Iris pigment epithelial cell (primary cell): ENCODE measurements at regions not wholly inside any gene's neighbourhood (a gene's known extent, or its start where the extent isn't known, plus 50 kb on each side); places are given as distances from the start of the nearest gene placed in this dataset.

ENCODE experiments used
- DNase-seq: peaks from one replicate; pipeline ENCODE4 v3.0.0-alpha.2; 2011; ENCODE audit warnings: low read depth

- DNase-seq = no peak
These were observed 173.1 kb upstream of the GYPC start for GRCh38 chr2:126482582-126483464.

- no peak for DNase-seq
These were observed 161.4 kb upstream of the GYPC start for GRCh38 chr2:126494593-126494992.

DNA sequence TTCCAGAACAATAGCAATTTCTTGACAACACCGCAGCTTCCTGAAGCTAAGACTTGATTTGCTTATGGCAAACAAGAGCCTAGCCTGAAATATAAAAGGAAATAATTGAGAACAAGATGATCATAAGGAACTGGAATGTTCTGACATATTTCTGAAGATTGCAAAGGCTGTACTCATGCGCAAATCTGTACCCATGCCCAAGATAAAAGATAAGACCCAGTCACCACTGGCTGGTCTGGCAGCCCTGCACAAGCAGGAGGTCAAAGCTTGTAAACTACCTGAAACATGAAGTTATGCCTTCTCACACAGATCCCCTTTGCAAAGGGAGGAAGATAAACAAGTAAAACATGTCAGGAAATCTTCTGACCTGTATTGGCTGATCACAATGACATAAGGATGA, 160.8 kb upstream of the GYPC start:
- DNase-seq = no peak

- no peak for DNase-seq
These were observed 159.5 kb upstream of the GYPC start for GRCh38 chr2:126496493-126496892.

DNA sequence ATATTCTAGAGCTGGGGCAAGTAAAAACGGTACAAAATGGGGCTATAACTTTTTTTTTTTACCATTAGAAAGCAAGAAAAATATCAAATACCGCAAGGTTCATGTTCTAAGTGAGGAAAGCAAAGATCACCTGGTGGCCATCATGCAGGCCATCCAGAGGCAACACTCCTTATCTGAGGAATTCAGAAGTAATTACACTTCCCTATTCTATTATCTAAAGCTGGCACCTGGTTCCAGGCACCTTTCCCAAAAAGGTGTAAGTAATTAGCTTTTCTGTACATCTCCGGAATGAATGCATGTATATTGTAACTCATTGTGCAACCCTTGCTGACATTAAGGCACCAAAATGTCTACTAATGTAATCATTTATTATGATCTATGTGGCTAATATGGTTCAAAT, 152.5 kb upstream of the GYPC start:
- DNase-seq = no peak

DNA sequence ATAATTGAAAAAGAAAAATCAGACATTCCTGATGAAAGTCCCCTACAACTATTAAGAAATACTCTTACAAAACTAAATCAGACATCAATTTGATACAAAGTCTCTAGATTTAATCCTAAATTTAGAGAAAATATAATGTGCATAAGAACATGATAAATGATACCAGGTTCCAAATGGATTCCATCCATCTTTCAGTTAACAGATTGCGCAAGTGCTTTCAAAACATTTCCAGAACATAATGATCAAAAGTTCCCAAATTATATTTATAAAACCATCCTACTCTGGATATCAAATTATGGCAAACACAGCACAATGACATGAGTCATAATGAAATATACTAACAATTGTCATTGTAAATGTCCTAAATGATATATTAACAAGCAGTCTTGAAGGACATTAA, 151.0 kb upstream of the GYPC start:
- DNase-seq = no peak

GRCh38 chr2:126506786-126507185, 149.2 kb upstream of the GYPC start:
- DNase-seq = no peak

DNA sequence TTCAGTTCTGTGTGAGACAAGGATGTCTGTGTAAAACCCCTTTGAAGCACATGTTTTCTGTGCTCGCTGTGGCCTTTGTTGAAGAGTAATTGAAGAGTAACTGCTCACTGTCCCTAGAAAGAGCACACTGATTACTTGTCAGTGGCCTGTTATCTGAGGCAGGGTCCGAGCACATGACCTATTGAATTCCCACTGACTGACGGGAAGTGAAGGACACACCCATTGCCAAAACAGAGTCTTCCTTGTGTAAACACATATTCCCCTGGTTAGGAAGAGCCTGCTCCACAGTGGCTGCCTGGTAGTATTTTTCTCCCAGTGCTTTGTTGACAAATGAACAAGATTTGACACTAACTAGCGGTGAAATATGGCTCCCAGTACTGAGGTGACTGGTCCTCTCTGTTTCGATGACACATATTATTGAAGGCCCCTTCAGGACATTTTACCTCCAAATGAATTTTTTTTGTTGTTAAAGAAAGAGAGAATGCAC, 148.5 kb upstream of the GYPC start:
- DNase-seq = no peak

GRCh38 chr2:126510356-126510755, 145.6 kb upstream of the GYPC start:
- no peak for DNase-seq

DNA sequence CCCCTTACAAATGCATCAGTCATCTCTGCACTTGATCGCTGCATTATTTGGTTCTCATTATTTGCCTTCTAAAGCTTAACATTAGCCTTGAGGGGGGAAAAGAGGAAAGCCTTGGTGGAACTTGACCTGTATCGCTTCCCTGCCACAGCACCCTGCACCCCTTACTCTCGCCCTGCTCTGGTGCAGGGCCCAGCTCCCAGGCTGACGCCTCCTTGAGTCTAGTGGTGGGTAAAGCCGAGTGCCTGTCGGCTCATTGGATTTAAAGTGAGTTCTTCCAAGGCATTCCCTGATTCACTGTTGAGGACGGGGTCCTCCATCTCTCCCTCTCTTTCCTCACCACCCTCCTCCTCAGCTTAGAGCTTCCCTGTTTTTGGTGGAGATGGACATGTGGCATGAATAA, 145.0 kb upstream of the GYPC start:
- DNase-seq = no peak

GRCh38 chr2:126512026-126512425, 143.9 kb upstream of the GYPC start:
- DNase-seq = no peak

DNA sequence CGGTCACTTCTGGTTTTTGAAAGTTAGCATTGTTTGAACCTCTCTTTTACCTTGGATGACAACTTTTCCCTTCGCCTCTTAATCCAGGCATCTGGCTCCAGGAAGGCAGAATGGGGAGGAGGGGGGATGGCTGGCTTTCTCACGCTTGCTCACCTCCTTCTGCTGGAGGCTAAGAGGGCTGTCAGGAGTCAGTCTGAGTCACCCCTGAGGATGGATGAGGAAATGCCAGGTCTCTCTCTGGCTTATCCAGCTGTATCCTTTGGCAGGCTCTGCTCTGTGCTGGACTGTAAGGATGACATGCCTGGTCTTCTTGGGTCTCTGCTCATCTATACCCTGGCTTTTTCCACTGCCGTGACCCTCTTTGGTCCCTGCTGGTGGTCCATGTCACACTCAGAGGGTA, 142.9 kb upstream of the GYPC start:
- no peak for DNase-seq

GRCh38 chr2:126515471-126515870, 140.5 kb upstream of the GYPC start:
- no peak for DNase-seq

- DNase-seq = no peak
These were observed 137.8 kb upstream of the GYPC start for GRCh38 chr2:126518196-126518595.

- peak; percentile 44 for DNase-seq
These were observed 128.0 kb upstream of the GYPC start for GRCh38 chr2:126527836-126528490.

DNA sequence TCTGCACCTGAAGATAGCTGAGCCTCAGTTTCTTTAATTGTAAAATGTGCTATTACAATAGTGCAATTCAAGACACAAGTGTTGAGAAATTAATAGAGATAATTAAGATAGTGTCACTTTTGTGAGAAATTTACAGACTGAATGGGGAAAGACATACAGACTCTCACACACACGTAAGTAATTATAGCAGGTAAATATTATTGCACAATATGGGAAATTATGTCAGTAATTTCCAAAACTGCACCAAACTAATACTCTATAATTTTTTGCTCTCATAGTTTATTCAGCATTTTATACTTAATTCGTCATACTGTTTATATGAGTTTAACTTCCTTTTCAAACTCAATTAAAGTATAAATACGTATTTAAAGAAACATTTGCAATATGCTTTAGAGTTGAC, 124.9 kb upstream of the GYPC start:
- DNase-seq = no peak

DNA sequence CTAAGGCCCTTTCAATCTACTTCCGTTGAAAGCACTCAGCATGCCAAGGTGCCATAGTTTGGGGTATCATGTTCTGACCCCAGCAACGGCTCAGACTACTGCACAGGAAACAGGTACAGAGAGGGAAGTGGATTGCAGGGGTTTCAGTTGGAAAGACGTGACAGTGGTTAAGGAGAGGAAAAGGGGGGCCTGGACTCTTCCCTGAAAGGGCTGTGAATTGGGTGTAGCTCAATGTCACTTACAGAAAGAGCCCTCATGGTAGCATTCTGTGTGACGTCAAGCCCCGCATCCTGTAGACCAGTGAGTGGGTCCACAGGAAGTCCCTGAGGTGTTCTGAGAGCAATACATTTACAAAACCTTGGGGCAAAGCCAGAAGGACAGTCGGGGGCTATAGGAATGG, 121.5 kb upstream of the GYPC start:
- DNase-seq = no peak

DNA sequence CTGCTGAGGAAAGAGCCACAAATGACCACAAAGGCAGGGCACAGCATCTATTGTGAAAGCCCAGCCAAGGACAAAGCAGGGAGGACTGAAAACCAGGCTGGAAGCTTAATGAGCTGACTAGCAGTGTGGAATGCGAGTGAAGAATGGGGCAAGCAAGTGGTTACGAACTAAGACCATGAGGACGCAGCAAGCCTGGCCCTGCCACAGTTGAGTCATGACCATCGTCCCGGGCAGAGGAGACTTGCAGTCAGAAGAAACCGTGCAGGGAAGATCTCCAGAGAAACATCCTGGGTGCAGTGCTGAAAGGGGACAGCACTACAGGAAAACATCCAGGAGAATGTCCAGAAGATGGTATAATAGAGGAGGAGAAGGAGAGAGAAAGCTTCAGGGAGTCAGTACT, 120.5 kb upstream of the GYPC start:
- no peak for DNase-seq

DNA sequence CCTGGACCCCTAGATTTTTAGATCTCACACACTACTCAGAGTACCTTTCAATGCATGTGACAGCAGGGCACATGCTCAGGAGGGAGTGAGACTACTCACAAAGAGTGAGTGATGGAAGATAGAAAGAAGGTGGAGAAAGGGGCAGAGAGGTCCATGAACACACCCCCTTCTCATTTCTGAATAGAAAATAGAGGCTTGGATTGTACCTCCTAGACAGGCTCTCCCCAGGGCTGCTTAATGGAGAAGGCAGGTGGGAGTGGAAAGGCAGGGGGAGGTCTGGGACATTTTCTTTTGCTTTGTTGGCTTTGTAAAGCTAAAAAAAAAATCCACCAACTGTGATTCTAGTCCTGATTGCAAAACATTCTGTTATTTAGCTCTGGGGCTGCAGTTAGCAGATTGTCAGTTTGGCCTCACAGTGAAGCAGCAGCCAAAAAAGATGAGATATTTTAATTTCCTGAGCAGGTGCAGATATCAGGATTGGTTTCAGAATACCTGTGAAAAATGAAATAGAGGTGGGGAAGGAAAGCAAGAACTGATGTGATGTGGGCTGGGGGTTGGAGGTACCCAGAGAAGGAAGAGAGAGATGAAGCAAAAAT, 119.3 kb upstream of the GYPC start:
- DNase-seq = no peak

DNA sequence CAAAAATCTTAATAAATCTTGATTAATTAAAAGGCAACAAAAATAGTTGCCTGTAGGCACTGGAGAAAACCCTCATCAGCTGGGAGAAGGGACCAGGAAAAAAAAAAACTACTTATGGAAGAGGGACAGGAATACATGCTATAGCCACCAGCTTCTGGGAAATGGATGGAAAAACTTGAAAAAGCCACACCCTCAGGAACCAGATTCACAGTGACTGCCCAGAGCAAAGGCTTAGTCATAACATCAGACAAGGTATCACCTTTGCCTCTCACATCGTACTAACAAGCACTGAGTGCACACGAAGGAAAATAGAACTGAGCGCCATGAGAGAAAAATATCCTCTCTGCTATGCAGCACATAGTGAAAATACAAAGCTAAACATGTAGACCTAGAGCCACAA, 116.9 kb upstream of the GYPC start:
- DNase-seq = no peak

DNA sequence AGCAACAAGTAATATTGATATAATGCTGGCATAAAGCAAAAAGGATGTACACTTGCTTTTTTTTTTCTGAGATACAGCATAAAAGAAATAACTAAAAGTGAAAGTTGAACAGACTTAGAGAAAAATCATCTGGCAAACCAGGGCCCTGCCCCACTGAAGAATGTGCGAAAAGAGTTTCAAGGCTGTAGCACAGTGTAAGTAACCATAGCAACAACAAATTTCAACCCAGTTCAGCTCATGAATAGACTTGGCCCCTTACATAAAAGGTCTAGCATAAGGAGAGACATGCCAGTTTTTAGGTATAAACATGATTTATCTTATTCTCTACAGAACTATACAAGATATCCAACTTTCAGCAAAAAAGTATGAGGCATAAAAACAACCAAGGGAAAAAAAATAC, 113.7 kb upstream of the GYPC start:
- DNase-seq = no peak

GRCh38 chr2:126543081-126543480, 112.9 kb upstream of the GYPC start:
- peak; percentile 3 for DNase-seq

- DNase-seq = no peak
These were observed 97.9 kb upstream of the GYPC start for GRCh38 chr2:126558029-126558428.
